ENCODE measurements at regions not wholly inside any gene's neighbourhood (a gene's known extent, or its start where the extent isn't known, plus 50 kb on each side); places are given as distances from the start of the nearest gene placed in this dataset.

- DNase-seq (ENCODE audit: low read depth in 2 of 2): no peak
Observed at GRCh38 chr2:239536186-239536585, 135.4 kb upstream of the HDAC4 start.

GRCh38 chr2:239535413-239536144 is 134.8 kb upstream of the HDAC4 start:
- DNase-seq (ENCODE audit: low read depth in 2 of 2): no peak

- no peak for DNase-seq (ENCODE audit: low read depth in 2 of 2)
Observed at GRCh38 chr2:239534581-239535412, 134.0 kb upstream of the HDAC4 start.

GRCh38 chr2:239533569-239534316 is 132.9 kb upstream of the HDAC4 start:
- no peak for DNase-seq (ENCODE audit: low read depth in 2 of 2)

- no peak for DNase-seq (ENCODE audit: low read depth in 2 of 2)
Observed at GRCh38 chr2:239532859-239533258, 132.0 kb upstream of the HDAC4 start.

- no peak for DNase-seq (ENCODE audit: low read depth in 2 of 2)
Observed at GRCh38 chr2:239532250-239532649, 131.4 kb upstream of the HDAC4 start.

- DNase-seq (ENCODE audit: low read depth in 2 of 2): no peak
Observed at GRCh38 chr2:239531456-239532241, 130.8 kb upstream of the HDAC4 start.

GRCh38 chr2:239530749-239531316 is 130.0 kb upstream of the HDAC4 start:
- DNase-seq (ENCODE audit: low read depth in 2 of 2): no peak

- DNase-seq (ENCODE audit: low read depth in 2 of 2): no peak
Observed at GRCh38 chr2:239529313-239530015, 128.6 kb upstream of the HDAC4 start.

- DNase-seq (ENCODE audit: low read depth in 2 of 2): no peak
Observed at GRCh38 chr2:239528883-239529282, 128.1 kb upstream of the HDAC4 start.

GRCh38 chr2:239528146-239528545 is 127.3 kb upstream of the HDAC4 start:
- no peak for DNase-seq (ENCODE audit: low read depth in 2 of 2)

- DNase-seq (ENCODE audit: low read depth in 2 of 2): no peak
Observed at GRCh38 chr2:239526666-239527415, 126.0 kb upstream of the HDAC4 start.

- no peak for DNase-seq (ENCODE audit: low read depth in 2 of 2)
Observed at GRCh38 chr2:239526038-239526437, 125.2 kb upstream of the HDAC4 start.

- no peak for DNase-seq (ENCODE audit: low read depth in 2 of 2)
Observed at GRCh38 chr2:239523954-239524330, 123.1 kb upstream of the HDAC4 start.

GRCh38 chr2:239523147-239523953 is 122.5 kb upstream of the HDAC4 start:
- no peak for DNase-seq (ENCODE audit: low read depth in 2 of 2)

GRCh38 chr2:239522740-239523119 is 121.9 kb upstream of the HDAC4 start:
- DNase-seq (ENCODE audit: low read depth in 2 of 2): no peak

- DNase-seq (ENCODE audit: low read depth in 2 of 2): no peak
Observed at GRCh38 chr2:239522002-239522739, 121.4 kb upstream of the HDAC4 start.

- no peak for DNase-seq (ENCODE audit: low read depth in 2 of 2)
Observed at GRCh38 chr2:239521518-239521815, 120.6 kb upstream of the HDAC4 start.

All from activated CD4-positive, alpha-beta T cell treated with anti-CD3 and anti-CD28 coated beads for 24 hours (primary cell).